Smooth muscle cell (in vitro differentiated cells): ENCODE measurements at regions not wholly inside any gene's neighbourhood (a gene's known extent, or its start where the extent isn't known, plus 50 kb on each side); places are given as distances from the start of the nearest gene placed in this dataset.
"Not testable (repeated sequence)": the region's sequence is repeated elsewhere in the genome, so short reads cannot be mapped to it uniquely, and the experiment has no call there.

Experiments
- DNase-seq: peaks from one replicate; lab custom pipeline; 2025; ENCODE audit not compliant: unreplicated experiment; lab: John Stamatoyannopoulos, UW
- H2AFZ ChIP-seq: fragments of 200-600 bp; sonication (generic); 2 replicates; pipeline ENCODE4 v1.6.0; 2016; ENCODE audit warnings: antibody characterized with exemption, low read depth, mild to moderate bottlenecking
- H3F3A ChIP-seq: fragments of 200-600 bp; sonication (generic); 2 replicates; pipeline ENCODE4 v1.6.0; 2017; ENCODE audit warnings: antibody characterized with exemption, low read depth
- H3K27ac ChIP-seq: fragments of 200-600 bp; sonication (generic); 2 replicates; pipeline ENCODE4 v1.5.1; 2016; ENCODE audit warnings: low read depth, mild to moderate bottlenecking
- H3K27me3 ChIP-seq: fragments of 200-600 bp; sonication (generic); 2 replicates; pipeline ENCODE4 v1.6.1; 2016; ENCODE audit warnings: low read depth, mild to moderate bottlenecking
- H3K36me3 ChIP-seq: fragments of 200-600 bp; sonication (generic); 2 replicates; pipeline ENCODE4 v1.5.1; 2016; ENCODE audit warnings: low read depth
- H3K4me1 ChIP-seq: fragments of 200-600 bp; sonication (generic); 2 replicates; pipeline ENCODE4 v1.5.1; 2016; ENCODE audit warnings: low read depth
- H3K4me2 ChIP-seq: fragments of 200-600 bp; sonication (generic); 2 replicates; pipeline ENCODE4 v1.6.0; 2016; ENCODE audit warnings: mild to moderate bottlenecking
- H3K4me3 ChIP-seq: fragments of 200-600 bp; sonication (generic); 2 replicates; pipeline ENCODE4 v1.5.1; 2016; ENCODE audit warnings: mild to moderate bottlenecking
- H3K79me2 ChIP-seq: fragments of 200-600 bp; sonication (generic); 2 replicates; pipeline ENCODE4 v1.6.0; 2016; ENCODE audit warnings: low read depth, mild to moderate bottlenecking
- H3K9ac ChIP-seq: fragments of 200-600 bp; sonication (generic); 2 replicates; pipeline ENCODE4 v1.6.0; 2016; ENCODE audit warnings: low read depth
- H3K9me3 ChIP-seq: fragments of 200-600 bp; sonication (generic); replicated peaks from 2 replicates; pipeline ENCODE4 v1.5.1; 2016; ENCODE audit warnings: low read depth
- H4K20me1 ChIP-seq: fragments of 200-600 bp; sonication (generic); 2 replicates; pipeline ENCODE4 v1.6.0; 2016; ENCODE audit warnings: low read depth
- WGBS: methylation state at CpG from one replicate; pipeline ENCODE4 v1.1.7; 2016; ENCODE audit warnings: low lambda C conversion rate; 5-methylcytosine and 5-hydroxymethylcytosine counted together
- TF ChIP-seq, protein P1 (sequence below): fragments of 200-600 bp; sonication (generic); IDR thresholded peaks from 2 replicates; pipeline ENCODE4 v1.5.1; 2017; ENCODE audit warnings: borderline replicate concordance, mild to moderate bottlenecking, antibody characterized with exemption; ENCODE audit not compliant: insufficient read depth, poor library complexity, severe bottlenecking

DNA sequence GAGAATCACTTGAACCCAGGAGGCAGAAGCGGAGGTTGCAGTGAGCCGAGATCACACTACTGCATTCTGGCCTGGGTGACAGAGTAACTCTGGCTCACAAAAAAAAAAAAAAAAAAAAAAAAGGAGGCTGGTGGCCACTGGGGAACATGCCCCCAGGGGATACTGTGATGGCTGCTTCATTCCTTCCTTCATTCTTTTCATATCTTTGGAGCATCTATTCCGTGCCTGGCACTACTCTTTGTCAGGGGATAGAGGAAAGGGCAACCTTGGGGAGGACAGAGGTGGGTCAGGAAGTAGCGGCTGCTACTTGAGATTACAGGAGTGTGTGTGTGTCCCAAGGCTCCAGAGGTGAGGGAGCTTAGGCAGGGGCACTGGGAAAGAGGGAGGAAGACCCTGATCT is 236.4 kb upstream of the NUPR2 start:
- not testable (repeated sequence) for DNase-seq, H3K4me2 ChIP-seq, H3K4me1 ChIP-seq, H4K20me1 ChIP-seq, H3F3A ChIP-seq, H3K79me2 ChIP-seq, H3K36me3 ChIP-seq, H3K9me3 ChIP-seq, H2AFZ ChIP-seq, H3K9ac ChIP-seq, H3K27me3 ChIP-seq, H3K4me3 ChIP-seq, H3K27ac ChIP-seq
- 72% methylated on average over 4 of the region's 4 CpGs for WGBS

DNA sequence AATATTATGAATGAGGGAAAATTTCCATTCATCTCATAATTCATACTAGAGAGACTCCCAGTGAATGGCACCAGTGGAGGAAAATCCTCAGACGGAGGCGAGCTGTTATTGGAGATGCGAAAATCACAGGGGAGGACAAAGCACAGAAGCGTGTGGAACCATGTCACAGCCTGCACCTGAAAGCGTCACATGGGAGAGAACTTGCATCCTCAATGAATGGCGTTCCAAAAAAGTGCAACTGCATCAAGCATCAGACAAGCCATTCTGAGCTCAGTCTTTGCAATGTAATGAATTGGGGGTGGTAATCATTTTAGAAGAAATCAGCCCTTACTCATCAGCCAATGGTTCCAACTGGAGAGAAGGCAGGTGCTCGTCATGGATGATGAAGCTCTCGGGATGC is 235.0 kb upstream of the NUPR2 start:
- not testable (repeated sequence) for H3K36me3 ChIP-seq, H3F3A ChIP-seq, H3K4me3 ChIP-seq, H2AFZ ChIP-seq, H3K9ac ChIP-seq, H3K27me3 ChIP-seq, H3K27ac ChIP-seq, H3K9me3 ChIP-seq, H4K20me1 ChIP-seq, H3K4me2 ChIP-seq, H3K79me2 ChIP-seq, H3K4me1 ChIP-seq, DNase-seq
- 77% methylated on average over 8 of the region's 8 CpGs for WGBS

DNA sequence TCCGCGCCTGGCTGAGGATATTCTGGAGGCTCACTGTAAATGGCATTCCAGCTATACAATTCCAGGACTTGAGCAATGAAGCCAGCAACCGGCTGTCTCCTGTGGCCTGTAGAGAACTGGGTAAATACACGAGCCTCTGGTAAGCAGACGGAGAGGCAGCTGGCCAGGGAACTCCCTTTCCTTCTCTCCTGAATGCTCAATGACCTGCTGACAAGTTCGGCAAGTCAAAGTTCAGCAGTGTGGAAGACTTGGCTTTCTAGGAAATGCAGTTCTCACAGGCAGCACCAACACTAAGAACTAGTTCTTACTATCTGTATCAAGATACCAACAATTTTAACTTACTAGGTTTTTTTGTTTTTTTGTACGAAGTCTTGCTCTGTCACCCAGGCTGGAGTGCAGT is 232.1 kb upstream of the NUPR2 start:
- not testable (repeated sequence) for H4K20me1 ChIP-seq, H3K4me2 ChIP-seq, H3K27me3 ChIP-seq, H3K4me3 ChIP-seq, H3F3A ChIP-seq, H3K4me1 ChIP-seq, H3K9ac ChIP-seq, H3K27ac ChIP-seq, DNase-seq, H3K9me3 ChIP-seq, H2AFZ ChIP-seq, H3K36me3 ChIP-seq, H3K79me2 ChIP-seq
- 78% methylated on average over 7 of the region's 7 CpGs for WGBS

DNA sequence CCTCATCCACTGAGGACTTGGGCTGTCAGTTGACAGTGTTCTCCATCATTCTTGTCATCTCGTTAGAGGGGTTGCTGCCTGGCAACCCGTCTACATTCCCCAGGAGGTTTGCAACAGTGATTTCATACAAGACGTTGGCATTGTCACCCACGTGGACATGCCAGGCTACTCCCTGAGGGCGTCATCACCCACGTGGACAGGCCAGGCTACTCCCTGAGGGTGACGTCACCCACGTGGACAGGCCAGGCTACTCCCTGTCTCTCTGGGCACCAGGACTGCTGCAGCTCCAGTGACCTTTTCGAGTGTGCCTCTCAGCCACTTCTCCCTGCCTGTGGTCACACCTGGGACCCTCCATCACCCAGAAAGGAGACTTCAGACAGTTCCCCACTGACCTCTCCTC is 212.1 kb upstream of the NUPR2 start:
- not testable (repeated sequence) for H3K27me3 ChIP-seq, H3F3A ChIP-seq, H4K20me1 ChIP-seq, H3K79me2 ChIP-seq, H3K4me2 ChIP-seq, DNase-seq, H3K4me3 ChIP-seq, H3K4me1 ChIP-seq, H3K36me3 ChIP-seq, H3K27ac ChIP-seq, H3K9ac ChIP-seq, H2AFZ ChIP-seq, H3K9me3 ChIP-seq
- WGBS, result 67% methylated on average over 9 of the region's 9 CpGs

DNA sequence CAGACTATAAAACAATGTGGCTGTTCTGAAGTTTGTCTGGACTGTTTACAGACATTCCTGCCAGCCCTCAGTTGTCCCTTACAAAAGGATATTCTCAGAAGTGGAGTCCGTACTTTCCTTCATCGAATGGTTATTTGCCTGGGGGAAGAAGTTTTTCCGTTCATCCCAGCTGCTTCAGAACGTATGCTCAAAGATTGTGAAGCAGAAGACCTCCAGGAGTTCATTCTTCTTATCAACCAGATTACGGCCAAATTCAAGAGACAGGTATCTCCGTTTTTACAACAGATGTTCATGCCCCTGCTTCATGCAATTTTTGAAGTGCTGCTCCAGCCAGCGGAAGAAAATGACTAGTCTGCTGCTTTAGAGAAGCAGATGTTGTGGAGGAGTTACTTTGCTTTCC is 174.3 kb upstream of the NUPR2 start:
- TF ChIP-seq, protein P1, sequence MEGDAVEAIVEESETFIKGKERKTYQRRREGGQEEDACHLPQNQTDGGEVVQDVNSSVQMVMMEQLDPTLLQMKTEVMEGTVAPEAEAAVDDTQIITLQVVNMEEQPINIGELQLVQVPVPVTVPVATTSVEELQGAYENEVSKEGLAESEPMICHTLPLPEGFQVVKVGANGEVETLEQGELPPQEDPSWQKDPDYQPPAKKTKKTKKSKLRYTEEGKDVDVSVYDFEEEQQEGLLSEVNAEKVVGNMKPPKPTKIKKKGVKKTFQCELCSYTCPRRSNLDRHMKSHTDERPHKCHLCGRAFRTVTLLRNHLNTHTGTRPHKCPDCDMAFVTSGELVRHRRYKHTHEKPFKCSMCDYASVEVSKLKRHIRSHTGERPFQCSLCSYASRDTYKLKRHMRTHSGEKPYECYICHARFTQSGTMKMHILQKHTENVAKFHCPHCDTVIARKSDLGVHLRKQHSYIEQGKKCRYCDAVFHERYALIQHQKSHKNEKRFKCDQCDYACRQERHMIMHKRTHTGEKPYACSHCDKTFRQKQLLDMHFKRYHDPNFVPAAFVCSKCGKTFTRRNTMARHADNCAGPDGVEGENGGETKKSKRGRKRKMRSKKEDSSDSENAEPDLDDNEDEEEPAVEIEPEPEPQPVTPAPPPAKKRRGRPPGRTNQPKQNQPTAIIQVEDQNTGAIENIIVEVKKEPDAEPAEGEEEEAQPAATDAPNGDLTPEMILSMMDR, result no peak
- no peaks in the 10 kb centered on the region for H3K27me3 ChIP-seq
- no peak overlapping the region for H3K27ac ChIP-seq
- no peak overlapping the region for H3K9ac ChIP-seq
- no peaks in the 10 kb centered on the region for H3K36me3 ChIP-seq
- no peaks in the 10 kb centered on the region for H3F3A ChIP-seq
- H4K20me1 ChIP-seq, result no peaks in the 10 kb centered on the region
- no peak overlapping the region for H2AFZ ChIP-seq
- H3K4me3 ChIP-seq, result no peak overlapping the region
- no peaks in the 10 kb centered on the region for H3K4me1 ChIP-seq
- H3K4me2 ChIP-seq, result no peak overlapping the region
- no peak for DNase-seq
- WGBS, result 61% methylated on average over 7 of the region's 7 CpGs
- H3K9me3 ChIP-seq, result no peaks in the 10 kb centered on the region
- no peaks in the 10 kb centered on the region for H3K79me2 ChIP-seq
